ENCODE measurements at regions not wholly inside any gene's neighbourhood (a gene's known extent, or its start where the extent isn't known, plus 50 kb on each side); places are given as distances from the start of the nearest gene placed in this dataset.
A peak's percentile ranks its signal among the peaks of the same experiment; 100 is the strongest.

GRCh38 chr9:129321286-129322021, 143.4 kb upstream of the IER5L start:
- no peak for DNase-seq

GRCh38 chr9:129320575-129321285, 142.7 kb upstream of the IER5L start:
- DNase-seq, result peak; percentile 77

- no peak for DNase-seq
Measured at GRCh38 chr9:129319938-129320481, 141.9 kb upstream of the IER5L start.

- no peak for DNase-seq
Measured at GRCh38 chr9:129319076-129319937, 141.2 kb upstream of the IER5L start.

GRCh38 chr9:129318121-129319075, 140.3 kb upstream of the IER5L start:
- no peak for DNase-seq

GRCh38 chr9:129317179-129318011, 139.3 kb upstream of the IER5L start:
- DNase-seq, result no peak

- no peak for DNase-seq
Measured at GRCh38 chr9:129316281-129317030, 138.4 kb upstream of the IER5L start.

GRCh38 chr9:129313331-129313955, 135.4 kb upstream of the IER5L start:
- no peak for DNase-seq

GRCh38 chr9:129312251-129313122, 134.4 kb upstream of the IER5L start:
- no peak for DNase-seq

- DNase-seq, result no peak
Measured at GRCh38 chr9:129311643-129312042, 133.6 kb upstream of the IER5L start.

- no peak for DNase-seq
Measured at GRCh38 chr9:129310666-129311350, 132.7 kb upstream of the IER5L start.

GRCh38 chr9:129309906-129310305, 131.8 kb upstream of the IER5L start:
- no peak for DNase-seq

GRCh38 chr9:129309041-129309430, 131.0 kb upstream of the IER5L start:
- DNase-seq, result no peak

- no peak for DNase-seq
Measured at GRCh38 chr9:129307227-129307970, 129.3 kb upstream of the IER5L start.

GRCh38 chr9:129306318-129306973, 128.4 kb upstream of the IER5L start:
- no peak for DNase-seq

GRCh38 chr9:129305246-129305645, 127.2 kb upstream of the IER5L start:
- no peak for DNase-seq

GRCh38 chr9:129301941-129302340, 123.9 kb upstream of the IER5L start:
- no peak for DNase-seq

Data from CD4-positive, alpha-beta T cell treated with Interleukin-4 for 4 hours (primary cell).